ENCODE measurements at regions not wholly inside any gene's neighbourhood (a gene's known extent, or its start where the extent isn't known, plus 50 kb on each side); places are given as distances from the start of the nearest gene placed in this dataset.

- intact Hi-C loops (cut with micrococcal nuclease): no loop called here
- H3K4me1 ChIP-seq: no peaks in the 10 kb centered on the region
- no peaks in the 10 kb centered on the region for H3K36me3 ChIP-seq
- peaks cover 29% of the 10 kb centered on the region for H3K27me3 ChIP-seq (ENCODE audit: low read depth)
- no peak overlapping the region for H3K27ac ChIP-seq (replicated peaks)
- no peak for DNase-seq
- TF ChIP-seq, protein P1, sequence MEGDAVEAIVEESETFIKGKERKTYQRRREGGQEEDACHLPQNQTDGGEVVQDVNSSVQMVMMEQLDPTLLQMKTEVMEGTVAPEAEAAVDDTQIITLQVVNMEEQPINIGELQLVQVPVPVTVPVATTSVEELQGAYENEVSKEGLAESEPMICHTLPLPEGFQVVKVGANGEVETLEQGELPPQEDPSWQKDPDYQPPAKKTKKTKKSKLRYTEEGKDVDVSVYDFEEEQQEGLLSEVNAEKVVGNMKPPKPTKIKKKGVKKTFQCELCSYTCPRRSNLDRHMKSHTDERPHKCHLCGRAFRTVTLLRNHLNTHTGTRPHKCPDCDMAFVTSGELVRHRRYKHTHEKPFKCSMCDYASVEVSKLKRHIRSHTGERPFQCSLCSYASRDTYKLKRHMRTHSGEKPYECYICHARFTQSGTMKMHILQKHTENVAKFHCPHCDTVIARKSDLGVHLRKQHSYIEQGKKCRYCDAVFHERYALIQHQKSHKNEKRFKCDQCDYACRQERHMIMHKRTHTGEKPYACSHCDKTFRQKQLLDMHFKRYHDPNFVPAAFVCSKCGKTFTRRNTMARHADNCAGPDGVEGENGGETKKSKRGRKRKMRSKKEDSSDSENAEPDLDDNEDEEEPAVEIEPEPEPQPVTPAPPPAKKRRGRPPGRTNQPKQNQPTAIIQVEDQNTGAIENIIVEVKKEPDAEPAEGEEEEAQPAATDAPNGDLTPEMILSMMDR (IDR thresholded peaks at IDR 0.05; ENCODE audit: borderline replicate concordance): no peak
- H3K4me3 ChIP-seq: no peak overlapping the region
- H3K9me3 ChIP-seq (replicated peaks): no peaks in the 10 kb centered on the region
Observed at GRCh38 chr16:13306161-13306995, 405.0 kb downstream of the SHISA9 start.

DNA sequence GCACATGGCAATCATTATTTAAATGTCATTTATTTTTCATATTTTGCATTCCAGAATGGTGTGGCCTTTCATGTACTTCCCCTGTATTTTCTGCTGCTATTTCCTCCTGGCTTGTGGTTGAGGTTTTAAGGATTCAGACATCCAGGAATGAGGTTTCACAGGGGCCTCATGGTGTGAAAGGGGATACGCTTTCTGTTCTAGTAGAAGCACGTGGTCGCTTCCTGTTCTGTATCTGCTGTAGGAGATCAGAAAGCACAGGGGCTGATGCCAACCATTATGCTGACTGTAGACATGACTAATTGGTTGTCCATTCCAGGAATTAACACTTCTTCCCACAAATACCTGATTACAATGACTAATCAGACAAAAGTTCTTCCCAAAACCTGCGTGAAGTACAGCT, 405.9 kb downstream of the SHISA9 start:
- TF ChIP-seq, protein P1 (IDR thresholded peaks at IDR 0.05; ENCODE audit: borderline replicate concordance): no peak
- no peaks in the 10 kb centered on the region for H3K36me3 ChIP-seq
- peaks cover 3% of the 10 kb centered on the region for H3K9me3 ChIP-seq (replicated peaks)
- intact Hi-C loops (cut with micrococcal nuclease): no loop called here
- no peak overlapping the region for H3K4me3 ChIP-seq
- DNase-seq: no peak
- H3K27me3 ChIP-seq (ENCODE audit: low read depth): peaks cover 22% of the 10 kb centered on the region
- no peak overlapping the region for H3K27ac ChIP-seq (replicated peaks)
- H3K4me1 ChIP-seq: no peaks in the 10 kb centered on the region

DNA sequence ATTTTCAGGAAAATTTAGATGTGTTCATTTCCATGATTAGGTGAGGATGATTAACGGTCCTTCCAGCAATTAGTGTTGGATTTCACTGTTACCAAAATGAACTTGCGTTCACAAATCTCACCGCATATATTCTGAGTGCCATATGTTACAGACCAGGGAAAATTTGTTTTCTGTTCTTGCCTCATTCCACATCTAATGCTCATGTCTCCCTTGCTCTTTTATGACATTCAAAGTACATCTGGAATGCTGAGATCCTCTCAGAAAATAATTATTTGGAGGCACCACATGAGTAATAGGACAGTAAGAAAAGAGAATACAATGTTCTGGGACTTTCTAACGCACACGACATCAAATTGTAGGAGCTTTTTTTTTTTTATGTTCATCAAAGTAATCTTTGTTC, 406.5 kb downstream of the SHISA9 start:
- no peak for DNase-seq
- Histone ChIP-seq H3K4me3 (no peak overlapping the region), H3K27ac (replicated peaks) (no peak overlapping the region), H3K36me3 (no peaks in the 10 kb centered on the region), H3K4me1 (no peaks in the 10 kb centered on the region), H3K27me3 (ENCODE audit: low read depth) (peaks cover 16% of the 10 kb centered on the region), H3K9me3 (replicated peaks) (peaks cover 3% of the 10 kb centered on the region)
- intact Hi-C loops (cut with micrococcal nuclease): no loop called here
- TF ChIP-seq, protein P1 (IDR thresholded peaks at IDR 0.05; ENCODE audit: borderline replicate concordance): no peak

DNA sequence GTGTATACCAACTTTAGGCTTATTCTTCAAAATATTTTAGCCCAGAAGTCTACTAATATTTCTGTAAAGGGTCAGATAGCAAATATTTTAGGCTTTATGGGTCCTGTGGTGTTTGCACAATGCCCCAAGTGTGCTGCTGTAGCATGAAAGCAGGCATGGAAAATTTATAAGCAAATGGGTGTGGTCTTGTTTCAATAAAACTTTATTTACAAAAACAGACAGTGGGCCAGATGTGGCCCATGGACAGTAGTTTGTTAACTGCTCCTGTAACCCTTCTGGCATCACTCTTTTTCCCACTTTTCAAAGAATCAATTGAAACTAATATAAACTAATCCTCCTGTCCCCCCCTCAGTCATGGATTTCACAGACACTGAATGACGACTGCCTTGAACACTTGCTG, 410.7 kb downstream of the SHISA9 start:
- DNase-seq: no peak
- no peaks in the 10 kb centered on the region for H3K4me1 ChIP-seq
- no peaks in the 10 kb centered on the region for H3K36me3 ChIP-seq
- peaks cover 3% of the 10 kb centered on the region for H3K9me3 ChIP-seq (replicated peaks)
- TF ChIP-seq, protein P1 (IDR thresholded peaks at IDR 0.05; ENCODE audit: borderline replicate concordance): no peak
- no peak overlapping the region for H3K4me3 ChIP-seq
- intact Hi-C loops (cut with micrococcal nuclease): no loop called here
- H3K27ac ChIP-seq (replicated peaks): no peak overlapping the region
- H3K27me3 ChIP-seq (ENCODE audit: low read depth): peaks cover 6% of the 10 kb centered on the region

DNA sequence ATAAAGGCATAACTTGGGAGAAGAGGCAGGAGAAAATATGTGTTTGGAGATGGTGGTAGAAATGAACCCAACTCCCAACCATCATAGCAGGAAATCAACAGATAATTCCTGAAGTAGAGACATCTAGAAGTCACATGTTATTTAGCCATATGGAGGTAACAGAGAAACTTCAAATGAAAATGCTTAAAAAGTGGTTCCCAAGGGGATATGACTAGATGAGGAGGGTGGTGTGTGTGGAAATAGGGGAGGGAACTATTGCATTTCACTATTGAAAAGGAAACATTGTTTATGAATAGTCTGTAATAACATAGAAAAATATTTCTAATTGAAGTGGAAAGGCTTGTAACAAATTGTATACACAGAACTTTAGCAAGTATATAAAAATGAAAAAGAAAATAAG, 412.0 kb downstream of the SHISA9 start:
- H3K27ac ChIP-seq (replicated peaks): no peak overlapping the region
- H3K4me3 ChIP-seq: no peak overlapping the region
- H3K27me3 ChIP-seq (ENCODE audit: low read depth): peaks cover 8% of the 10 kb centered on the region
- TF ChIP-seq, protein P1 (IDR thresholded peaks at IDR 0.05; ENCODE audit: borderline replicate concordance): no peak
- no peaks in the 10 kb centered on the region for H3K36me3 ChIP-seq
- intact Hi-C loops (cut with micrococcal nuclease): no loop called here
- no peak for DNase-seq
- H3K4me1 ChIP-seq: no peaks in the 10 kb centered on the region
- H3K9me3 ChIP-seq (replicated peaks): peaks cover 3% of the 10 kb centered on the region
